Fibroblast of peridontal ligament (primary cell): ENCODE measurements at regions not wholly inside any gene's neighbourhood (a gene's known extent, or its start where the extent isn't known, plus 50 kb on each side); places are given as distances from the start of the nearest gene placed in this dataset.

Source experiments
- DNase-seq: peaks from one replicate; pipeline ENCODE4 v3.0.0-alpha.2; 2010; ENCODE audit errors: extremely low read depth

DNA sequence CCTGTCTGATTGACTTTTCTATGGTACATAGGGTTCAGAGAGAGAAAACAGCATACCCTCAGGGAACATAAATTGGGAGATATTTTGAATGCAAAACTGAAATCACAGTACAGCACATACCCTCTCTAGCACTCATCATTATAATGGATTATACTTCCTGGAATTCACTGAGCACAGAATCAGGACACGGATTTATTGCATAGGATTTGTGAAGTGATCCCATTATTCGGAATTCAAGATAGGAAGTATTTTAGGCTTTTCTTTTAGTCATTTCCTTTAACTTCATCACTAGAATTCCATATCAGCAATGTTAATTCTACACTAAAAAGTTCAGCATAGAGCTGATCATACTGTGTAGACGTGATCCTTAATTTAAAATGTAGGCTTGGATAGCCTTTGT lies 407.0 kb downstream of the PID1 start:
- no peak for DNase-seq

DNA sequence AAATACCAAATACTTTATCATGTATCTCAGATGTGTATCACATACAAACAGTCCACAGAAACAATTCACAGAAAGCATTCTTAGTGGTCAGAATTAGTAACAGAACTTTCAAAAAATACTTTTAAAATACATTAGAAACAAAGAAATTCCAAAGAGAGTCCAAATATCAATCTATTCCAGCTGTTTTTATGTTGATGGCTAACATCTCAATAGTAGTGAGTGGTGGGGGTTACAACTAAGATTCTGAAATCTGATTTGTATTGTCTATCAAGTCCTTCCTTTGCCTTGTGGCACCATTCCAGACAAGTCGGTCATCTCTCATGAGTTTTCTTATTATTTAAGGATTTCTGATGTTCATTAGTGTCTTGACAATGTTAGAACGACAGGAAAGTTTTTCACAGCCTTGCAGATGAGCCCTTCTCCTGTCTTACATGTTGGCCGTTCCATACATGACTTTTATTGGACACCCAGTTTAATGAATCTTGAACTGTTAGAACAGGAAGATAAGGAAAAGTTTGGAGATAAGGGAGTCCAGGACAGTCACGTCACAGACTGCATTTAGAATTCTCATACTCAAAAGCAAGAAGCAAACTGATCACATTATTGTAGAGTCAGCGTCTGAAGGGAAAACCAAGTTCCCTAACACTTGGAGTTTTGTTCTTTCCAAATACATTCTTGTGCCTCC lies 410.3 kb downstream of the PID1 start:
- DNase-seq: no peak

DNA sequence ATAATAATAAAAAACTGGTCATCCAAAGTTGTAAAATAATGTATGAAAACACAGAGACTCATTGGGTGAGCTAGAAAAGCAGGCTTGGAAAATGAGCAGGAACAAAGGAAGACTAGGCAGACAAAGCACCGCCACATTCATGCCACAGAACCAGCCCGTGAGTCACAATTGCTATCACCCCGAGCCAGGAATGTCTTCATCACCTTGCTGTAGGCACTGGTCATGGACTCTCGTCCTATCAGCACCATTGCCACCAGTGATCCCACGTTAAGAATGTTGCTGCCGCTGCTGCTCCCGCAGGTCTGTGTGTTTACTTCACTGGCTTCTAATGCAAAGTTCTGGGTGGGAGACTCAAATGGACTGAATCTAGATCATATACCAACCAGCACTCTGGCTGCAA lies 417.9 kb downstream of the PID1 start:
- no peak for DNase-seq

DNA sequence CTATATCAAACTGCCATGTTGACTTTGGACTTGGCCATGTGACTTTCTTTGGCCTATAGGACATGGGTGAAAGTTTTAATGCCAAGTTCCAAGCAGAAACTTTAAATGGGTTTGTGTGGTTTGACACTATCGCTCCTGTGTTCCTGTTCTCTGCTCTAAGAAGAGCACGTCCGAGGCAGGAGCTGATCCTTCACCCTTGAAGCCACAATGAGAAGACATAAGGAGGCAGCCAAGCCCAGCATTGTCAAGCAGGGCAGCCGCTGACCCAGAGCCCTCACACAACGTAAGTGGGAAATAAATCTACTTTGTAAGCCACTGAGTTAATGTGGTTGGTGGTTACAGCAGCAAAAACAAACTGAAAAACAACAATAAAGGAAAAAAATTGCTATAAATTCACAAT lies 422.4 kb downstream of the PID1 start:
- no peak for DNase-seq

DNA sequence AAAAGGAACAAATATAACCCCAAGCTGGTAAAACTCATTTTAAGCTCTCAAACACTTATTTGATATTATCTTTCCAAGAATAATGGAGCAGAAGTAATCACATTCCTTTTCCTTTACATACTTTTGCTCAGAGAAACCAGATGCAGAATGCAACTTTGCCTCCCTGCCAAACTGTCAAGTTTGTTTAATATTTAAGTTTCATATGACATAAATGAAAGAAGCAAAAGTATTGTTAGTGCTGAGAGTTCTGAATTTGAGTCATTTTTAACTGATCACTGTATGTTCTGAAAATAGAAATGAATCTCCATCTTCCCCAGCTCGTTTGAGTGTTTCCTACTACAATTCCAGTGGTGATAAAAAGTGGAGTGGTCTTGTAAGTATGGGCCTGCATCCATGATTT lies 423.4 kb downstream of the PID1 start:
- DNase-seq: no peak

DNA sequence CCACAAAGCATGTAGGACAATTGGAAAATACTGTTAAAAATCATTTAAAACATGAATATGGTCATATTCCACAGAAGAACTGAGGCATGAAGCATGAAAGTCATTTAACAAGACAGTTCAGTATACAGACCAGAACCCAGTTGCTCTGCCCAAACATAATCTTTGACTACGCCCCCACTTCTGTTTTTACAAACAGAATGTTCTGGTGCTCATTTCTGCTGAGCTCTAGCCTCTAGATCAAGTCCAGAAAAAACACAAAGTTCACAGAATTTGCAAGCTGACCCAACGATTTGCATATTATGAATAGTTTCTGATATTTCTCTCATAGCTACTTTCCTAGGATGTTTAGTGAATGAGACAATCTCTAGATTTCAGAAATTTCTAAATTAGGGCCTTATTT lies 424.9 kb downstream of the PID1 start:
- DNase-seq: no peak

DNA sequence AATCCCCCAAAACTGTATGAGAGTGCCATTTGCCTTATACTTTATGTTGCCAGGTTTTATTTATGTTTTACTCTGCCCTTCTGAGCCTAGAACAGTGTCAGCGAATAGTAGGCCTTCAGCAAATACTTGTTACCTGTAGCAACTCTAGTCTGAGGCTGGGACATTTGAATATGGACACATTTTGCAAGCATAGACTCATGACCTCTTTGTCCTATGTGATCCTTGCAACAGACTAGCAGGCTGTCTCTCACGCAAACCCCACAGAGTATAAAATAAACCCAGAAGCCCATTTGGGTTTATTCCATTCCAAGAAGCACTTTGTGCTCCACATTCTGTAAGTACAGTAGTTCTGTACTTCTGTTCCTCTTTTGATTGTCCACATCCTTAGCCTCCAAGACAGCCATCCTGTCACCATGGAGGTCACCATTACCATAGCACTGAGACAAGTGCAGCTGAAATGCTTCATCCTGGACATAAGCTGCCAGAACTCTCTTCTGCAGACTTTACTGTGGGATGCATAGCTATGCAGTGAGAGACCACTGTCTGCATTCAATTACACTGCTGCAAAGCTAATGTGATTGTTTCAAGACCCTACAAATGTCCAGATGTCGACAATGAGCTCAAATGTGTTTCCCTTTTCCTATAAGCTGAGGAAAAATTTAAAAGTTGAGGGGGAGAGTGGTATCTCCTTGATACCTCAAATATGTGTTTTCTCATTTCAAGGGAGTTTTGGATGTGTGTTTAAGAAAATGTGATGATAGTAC lies 425.7 kb downstream of the PID1 start:
- no peak for DNase-seq

DNA sequence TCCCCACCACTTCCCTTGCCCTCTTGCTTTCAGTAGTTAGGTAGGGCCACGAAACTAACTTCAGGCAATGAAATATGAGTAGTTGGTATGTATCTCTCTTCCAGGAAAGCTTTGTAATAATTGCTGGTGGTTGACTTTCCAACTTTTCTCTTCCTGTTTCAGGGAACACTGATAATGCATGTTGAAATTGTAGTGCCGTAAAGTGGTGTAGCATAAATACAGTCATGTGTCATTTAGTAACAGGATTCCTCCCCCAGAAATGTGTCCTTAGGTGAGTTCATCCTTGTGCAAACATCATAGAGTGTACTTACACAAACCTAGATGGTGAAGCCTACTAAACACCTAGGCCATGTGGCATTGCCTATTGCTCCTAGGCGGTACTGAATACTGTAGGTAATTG lies 429.2 kb downstream of the PID1 start:
- no peak for DNase-seq

DNA sequence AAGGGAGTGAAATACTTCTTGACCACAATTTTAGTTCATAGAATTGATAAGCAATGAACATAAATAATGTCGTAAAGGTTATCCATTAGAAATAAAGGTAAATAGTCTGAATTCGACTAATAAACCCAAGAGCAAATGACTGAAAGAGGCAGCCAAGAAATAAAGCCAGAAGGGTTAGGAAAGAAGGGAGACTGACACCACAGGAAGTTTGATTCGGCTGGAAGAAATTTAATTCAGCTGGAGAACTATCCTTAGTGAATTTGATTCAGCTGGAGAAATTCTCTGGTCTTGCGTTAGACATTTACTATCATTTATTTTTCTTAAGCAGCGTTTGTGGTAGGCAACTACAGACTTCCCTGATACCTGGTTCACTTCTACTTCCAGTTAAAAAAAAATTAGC lies 429.6 kb downstream of the PID1 start:
- DNase-seq: no peak

DNA sequence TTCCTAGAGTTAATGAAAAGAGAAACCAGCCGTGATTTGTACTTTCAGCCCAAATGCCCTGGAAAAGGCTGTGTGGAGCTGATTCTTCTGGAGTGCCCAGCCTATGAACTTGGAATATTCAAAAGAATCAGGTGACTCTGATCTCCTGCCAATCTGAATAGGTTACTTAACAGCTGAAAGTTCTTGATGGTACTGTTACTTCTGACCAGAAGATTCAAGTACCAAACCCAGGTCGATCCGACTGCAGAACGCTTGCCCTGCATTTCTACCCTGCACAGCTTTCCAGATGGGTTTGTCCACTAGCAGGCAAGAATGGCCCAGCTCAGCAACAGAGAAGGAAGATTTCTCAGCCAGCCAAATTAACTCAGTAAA lies 430.4 kb downstream of the PID1 start:
- DNase-seq: no peak

DNA sequence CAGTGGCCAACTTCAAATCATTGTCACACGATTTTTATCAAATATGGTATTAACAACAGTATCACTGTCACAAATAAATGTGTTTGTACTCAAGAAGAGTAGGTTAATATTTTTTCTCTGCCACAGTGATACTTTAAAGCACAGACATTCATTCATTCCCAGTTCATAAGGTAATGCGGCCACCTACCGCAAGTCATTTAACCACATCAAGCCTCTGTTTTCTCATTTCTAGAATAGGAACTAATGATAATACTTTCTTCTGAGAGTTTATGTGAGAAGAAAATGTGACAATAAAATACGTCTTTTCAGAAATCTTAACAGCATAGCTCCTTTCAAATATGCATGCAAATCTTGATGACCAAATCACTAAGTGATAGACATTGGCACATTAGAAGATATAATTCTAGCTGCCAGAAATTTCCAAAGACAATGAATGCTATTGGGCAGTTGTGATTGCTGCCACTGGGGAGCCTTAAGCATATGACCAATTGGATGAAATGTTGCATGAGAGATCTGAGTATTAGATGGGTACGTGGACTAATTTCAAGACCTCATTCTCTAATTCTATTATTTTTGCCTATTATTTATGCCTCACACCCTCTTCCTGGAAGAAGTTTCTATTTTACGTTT lies 430.9 kb downstream of the PID1 start:
- no peak for DNase-seq

DNA sequence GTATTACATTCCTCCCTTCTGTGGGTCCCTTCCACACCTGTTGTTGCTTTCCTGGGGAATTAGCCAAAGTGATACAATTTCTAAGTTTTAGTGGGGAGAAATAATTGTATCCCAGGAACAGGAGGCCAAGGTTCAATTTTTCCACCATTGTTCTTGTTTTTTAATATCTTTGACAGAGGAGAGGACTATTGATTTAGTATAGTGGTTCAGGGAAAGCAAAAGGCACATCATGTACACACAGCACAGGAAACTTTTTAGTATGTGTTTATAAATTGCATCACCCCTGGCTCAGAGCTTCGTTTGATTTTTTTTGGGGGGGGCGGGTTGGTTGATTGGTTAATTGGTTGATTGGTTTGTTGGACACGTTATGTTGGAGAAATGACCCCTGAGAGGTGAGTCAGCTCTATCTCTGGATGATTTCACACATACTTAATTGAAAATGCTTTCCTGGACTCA lies 431.6 kb downstream of the PID1 start:
- DNase-seq: no peak

DNA sequence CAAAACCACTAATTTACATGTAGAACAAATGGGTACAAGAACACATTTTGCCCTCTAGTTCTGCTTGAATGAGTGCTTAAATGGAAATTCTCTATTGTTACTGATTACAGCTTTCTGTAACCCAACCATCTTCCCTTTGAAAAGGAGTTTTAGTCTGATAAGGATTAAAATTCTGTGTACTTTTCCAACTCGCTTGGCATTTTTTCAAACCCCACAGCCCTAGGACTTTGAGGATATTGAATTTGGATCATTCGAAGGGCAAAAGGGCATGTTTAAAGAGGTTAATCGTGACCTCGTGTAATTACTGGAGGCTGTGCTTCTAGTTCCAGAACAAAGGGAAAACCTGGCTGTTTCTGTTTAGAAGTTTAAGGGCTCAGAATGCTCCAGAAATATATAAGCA lies 432.3 kb downstream of the PID1 start:
- no peak for DNase-seq

DNA sequence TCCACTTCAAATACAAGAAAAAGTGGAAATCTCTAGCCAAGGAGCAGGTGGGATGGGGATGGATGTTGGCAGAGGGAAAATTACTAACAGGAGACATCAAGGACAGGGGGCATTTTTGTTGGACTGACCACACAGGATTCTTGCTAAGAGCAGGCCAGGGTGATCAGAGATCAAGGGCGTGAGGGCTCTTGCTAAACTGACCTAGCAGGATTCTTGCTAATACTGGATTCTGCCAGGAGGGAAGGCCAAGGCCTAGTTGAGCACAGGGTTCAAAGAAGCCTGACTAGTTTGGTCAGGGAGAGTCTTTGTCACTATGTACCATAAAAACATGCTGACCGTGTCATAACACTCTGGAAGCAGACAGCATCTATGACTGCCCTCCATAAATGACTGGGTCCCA lies 442.7 kb downstream of the PID1 start:
- DNase-seq: no peak

DNA sequence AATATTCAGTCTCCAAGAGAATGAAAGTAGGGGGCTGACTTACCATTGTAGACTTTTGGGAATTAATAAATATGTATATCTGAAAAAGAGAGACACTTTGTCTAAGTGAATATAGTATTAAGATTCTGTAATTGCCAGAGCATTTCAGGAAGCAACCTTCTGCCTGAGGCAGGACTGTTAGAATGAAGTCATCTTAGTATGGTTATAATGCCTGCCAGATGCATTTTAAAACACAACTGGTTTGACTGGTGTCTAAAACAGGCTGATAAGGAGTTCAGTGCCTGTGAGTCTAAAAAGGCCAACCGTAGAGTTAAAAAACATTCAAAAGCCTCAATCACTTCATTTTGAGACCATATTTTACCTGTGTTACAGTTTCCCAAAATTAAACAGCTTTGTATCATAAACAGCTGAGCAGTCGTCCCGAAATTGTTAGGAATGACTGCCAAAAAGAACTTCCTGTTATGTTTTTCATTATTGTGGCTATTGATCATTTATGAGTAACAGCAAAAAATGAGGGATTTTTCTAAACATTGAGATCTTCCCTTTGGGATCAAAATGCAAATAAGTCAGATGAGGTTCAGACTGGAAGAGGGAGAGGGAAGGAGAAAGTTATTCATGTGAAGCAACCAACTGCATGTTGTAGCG lies 443.9 kb downstream of the PID1 start:
- DNase-seq: no peak

DNA sequence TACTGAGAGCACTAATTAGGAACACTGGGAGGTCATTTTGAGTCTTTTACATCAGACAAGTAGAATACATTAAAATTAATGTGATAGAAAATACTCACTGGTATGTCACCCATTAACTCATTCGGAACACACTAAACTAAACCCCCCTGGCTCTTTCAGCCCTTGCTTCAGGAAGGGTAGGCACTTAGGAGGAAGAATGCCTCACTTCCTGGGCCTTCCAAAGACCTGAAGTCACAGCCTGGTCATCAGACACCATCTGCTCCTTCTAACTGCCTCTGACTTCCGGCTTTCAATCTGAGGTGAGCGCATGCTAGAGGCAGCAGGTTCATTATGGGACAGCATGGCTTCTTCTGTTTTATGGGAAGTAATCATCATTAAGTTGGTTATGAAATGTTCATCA lies 451.4 kb downstream of the PID1 start:
- DNase-seq: no peak

DNA sequence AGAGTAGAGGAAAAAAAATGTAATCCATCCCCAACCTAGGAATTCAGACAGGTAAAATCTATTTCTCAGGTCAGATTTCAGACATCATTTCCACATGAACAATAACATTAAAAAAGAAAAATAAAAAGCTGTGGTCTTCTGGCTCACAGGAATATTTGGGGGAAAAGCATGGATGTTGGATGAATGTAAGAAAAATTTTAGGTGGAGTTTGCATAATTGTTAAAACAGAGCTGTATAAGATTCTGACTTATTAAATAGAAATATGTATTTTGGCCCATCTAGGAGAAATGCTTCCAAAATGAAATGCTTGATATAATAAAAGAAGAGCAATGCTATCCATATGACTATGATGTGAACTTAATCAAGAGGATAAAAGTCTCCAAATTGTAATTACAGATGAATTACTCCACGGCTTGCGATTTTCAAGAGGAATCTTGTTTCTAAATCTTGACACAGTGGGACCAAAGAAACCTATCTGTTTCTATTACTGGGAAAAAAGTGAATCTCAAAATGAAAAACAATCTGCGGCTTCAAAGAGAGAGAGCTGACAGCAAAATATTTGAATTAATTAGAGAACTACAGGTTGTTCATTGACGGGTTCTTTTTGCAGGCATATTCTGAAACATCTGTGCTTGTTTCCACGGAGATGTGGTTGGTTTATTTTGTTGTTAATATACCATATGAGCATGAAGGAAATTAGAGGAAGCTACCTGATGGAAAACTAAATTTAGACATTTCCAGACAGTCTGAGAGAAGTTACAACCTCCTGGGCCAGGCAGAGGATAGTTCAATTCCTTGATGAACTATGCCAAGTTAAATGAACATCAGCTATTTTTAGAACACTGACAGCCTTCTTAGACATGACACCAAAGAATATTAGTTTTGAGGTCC lies 468.7 kb downstream of the PID1 start:
- no peak for DNase-seq

DNA sequence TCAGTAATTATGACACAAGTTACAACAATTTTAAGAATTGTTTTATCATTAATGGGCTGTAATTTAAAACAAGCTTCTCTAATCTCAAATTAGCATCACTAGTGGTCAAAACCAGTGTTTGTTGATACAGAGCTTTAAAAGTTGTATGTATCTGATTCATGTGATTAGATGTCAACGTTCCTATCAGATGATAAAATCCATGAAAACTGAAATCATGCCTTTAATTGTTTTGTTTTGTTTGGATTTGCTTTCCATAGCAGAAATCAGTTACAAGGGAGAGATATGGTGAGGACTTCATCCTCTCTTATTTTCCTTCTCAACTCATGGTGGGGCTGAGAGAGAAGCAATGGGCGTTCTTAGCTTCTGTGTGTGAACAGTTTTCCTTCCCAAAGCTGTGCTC lies 469.6 kb downstream of the PID1 start:
- DNase-seq: no peak

DNA sequence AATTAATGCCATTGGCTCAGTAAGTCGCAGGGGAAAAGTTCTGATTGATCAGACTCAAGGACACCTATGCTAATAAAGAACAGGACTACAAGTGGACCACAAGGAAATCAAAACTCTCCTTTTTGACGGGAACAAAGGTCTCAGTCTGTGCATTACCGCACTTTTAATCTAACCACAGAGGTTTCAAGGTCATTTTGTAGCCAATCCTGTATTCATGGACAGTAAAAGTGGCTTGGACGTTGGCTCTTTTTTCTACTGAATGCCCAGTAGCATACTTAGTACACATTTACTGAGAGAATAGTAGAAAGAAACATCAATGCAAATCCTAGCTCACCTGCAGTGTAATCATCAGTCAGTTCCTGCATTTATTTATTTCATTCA lies 471.9 kb downstream of the PID1 start:
- DNase-seq: no peak

DNA sequence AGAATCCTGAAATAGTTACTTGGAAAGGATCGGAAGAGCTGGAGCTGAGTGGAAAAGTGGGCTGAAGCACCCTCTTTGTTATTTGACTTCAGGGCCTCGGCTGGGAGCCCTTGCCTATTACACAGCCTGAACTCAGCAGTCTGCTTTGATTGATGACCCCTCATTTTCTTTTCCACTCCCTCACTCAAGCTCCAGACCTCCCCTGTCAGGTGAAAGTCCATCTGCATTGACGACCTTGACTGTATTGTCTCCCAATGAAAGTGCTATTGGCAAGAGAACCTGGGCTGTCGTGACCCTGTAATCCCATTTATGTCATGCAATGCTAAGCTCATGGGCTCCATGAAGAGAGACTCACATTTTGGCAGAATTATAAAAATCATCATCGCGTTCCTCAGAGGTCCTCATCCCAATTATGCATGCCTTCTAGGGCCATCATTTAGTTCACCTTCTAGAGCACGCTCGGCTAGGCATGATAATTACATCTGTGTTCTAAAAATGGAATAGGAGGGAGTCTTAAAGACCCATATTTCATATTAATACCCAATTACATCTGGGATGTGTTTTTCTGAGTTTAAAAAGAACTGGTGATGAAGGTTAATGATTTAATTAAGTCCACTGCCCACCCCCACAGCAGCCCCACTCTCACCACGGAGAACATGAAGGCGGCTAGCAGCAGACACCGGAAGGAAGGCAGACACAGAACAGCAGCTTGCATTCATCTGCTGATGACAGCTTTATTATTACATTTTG lies 472.5 kb downstream of the PID1 start:
- no peak for DNase-seq

DNA sequence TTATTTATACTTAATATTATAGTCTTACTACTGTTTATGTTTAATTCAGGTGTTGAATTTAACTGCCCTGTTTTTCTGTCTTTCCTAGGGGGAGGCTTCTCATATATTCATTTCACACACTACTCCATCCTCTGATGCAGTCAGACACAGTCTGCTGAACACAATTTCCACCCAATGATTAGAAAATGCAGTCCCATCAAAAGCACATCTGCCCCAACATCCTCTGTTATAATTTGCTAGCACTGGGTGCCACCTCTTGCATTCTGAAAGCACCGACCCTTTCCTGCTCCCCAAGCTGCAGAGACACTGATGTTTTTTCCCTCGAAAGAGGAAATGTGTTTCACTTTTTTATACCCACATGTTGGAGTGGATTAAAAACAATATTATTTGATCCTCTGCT lies 474.7 kb downstream of the PID1 start:
- no peak for DNase-seq
